Activated T-cell treated with anti-CD3 and anti-CD28 coated beads, Interleukin-2, amount 50 U/mL, for 1 hour (primary cell): ENCODE measurements at regions not wholly inside any gene's neighbourhood (a gene's known extent, or its start where the extent isn't known, plus 50 kb on each side); places are given as distances from the start of the nearest gene placed in this dataset.

ENCODE experiments used
- DNase-seq: peaks from one replicate; pipeline ENCODE4 v3.0.0-alpha.2; 2020

DNA sequence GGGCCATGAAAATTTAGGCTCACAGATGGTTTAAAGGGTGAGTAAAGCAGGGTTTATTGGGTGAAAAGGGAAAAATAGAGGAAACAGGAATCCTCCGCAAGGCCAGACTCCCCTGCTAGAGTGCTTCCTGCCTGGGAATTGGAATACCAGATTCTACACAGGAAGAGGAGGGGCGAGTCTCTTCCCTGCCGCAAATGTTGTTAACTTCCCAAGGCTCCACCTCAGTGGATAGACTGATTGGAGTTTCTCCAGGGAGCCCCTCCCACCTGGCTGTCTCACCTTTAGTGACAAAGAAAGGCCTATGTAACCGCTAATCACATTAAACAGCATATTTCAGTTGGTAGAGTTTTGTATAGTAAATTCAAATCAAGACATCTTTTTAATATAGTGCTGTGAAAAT lies 1450.1 kb downstream of the KCNT2 start:
- DNase-seq, result no peak

DNA sequence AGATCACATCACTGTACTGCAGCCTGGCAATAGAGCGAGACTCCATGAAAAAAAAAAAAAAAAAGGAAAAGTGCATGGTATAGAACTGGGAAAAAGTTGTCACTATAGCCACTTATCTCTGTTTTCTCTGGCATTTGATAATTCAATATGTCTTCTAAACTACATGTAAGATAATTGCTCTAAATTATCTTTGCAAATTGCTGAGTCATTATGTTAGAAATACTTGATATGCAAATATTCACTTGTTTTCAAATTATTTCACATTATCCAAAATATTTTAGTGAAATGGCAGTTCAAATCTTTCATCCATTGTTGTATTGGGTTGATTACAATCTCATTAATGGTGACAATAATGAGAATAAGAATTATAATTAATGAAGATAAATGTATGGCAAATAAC lies 1455.1 kb downstream of the KCNT2 start:
- DNase-seq, result no peak

DNA sequence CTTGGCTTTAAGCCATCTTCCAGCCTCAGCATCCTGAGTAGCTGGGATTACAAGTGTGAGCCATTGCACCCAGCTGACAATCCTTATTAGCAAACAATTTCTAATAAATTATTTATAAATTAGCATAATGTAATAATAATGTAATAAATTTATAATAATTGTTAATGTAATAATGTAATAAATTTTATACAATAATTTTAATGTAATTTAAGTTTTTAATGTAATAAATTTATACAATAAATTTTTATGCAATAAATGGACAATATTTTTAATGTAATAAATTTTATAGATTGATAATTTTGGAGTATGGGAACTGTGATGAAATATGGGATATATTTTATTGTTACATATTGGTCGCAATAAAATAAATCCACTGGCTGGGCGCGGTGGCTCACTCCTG lies 1457.5 kb downstream of the KCNT2 start:
- no peak for DNase-seq

DNA sequence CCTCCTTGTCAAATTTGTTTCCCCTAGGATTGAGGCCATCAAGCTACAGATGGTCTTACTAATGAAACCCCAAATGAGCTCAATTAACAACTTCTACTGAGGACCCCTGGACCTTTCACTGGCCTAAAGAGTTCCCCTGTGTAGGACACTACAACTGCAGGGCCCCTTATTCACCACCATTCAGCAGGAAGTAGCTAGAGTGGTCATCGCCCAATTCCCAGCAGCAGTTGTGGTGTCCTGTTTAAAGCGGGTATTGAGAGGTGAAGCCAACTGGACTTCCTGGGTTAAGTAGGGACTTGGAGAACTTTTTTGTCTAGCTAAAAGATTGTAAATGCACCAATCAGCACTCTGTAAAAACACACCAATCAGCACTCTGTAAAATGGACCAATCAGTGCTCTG lies 1466.9 kb downstream of the KCNT2 start:
- no peak for DNase-seq

DNA sequence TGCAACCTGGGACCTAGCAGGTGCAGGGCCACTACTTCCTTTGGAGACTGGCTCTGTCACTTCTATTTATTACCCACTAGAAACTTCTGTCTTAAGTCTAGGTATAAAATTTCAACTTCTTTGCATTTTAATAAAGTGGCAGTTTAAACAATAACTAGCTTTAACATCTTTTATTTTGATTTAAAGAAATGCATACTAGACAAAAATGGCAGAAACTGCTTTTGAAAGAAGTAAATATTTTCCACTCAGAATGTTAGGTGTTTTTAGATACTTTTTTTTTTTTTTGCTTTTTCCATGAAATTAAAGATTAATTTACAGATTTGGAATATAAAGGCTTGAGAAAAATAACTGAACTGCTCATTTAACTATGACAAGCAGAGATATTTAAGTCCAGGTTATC lies 1477.6 kb downstream of the KCNT2 start:
- DNase-seq, result no peak

DNA sequence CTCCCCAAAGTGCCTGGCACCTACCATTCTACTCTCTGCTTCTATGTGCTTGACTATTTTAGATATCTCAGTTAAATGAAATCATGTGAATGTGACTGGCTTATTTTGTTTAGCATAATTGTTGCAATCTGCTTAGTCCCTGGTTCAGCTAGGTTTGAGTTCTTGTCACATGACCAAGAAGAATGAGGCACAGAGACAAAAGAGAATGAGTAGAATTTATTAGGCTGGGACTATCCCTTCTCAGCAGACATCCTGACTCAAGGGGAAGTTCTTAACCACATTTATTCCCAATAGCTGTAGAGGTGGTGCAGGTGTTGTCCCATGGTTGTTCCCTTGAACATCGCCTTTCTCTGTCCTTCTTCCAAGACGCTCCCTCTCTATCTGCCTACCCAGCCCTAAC lies 1485.7 kb downstream of the KCNT2 start:
- no peak for DNase-seq

DNA sequence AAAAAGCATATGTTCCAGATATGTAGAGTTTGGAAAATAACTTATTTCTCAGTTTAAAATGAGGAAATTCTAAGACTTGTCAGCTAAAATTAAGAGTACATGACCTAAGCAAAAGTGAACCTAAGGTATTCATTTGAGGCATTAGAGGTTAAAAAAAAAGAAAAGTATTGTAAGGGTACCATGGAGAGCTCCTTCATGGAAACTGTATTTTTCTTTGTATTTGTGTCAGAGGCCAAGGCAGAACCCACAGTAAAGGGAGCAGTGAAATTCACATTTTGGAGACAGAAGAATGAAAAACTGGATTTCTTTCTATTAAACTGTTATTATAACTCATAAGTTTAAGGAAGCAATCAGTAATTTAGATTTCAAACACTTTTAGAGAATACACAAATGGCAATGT lies 1494.8 kb downstream of the KCNT2 start:
- DNase-seq, result no peak

DNA sequence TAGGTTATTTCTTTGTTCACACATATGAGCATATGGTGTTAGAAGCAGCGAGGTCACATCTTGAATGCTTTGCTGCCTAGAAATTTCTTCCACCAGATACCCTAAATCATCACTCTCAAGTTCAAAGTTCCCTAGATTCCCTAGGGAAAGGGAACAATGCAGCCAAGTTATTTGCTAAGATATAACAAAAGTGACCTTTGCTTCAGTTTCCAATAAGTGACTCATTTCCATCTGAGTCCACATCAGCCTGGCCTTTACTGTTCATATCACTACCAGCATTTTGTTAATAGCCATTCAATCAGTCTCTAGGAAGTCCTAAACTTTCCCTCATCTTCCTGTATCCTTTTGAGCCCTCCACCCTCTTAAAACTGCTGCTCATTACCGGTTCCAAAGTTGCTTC lies 1502.5 kb downstream of the KCNT2 start:
- DNase-seq, result no peak

DNA sequence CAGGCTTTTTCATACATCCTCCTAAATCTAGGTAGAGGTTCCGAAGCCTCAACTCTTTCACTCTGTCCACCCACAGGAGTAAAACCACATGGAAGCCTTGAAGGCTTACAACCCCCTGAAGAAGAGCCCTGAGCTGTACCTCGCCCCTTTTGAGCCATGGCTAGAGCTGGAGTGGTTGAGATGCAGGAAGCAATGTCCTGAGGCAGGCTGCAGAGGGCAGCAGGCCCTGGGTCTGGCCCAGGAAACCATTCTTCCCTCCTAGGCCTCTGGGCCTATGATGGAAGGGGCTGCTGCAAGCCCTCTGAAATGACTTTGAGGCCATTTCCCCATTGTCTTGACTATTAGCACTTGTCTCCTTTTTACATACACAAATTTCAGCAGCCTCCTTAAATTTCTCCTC lies 1503.0 kb downstream of the KCNT2 start:
- DNase-seq, result no peak

DNA sequence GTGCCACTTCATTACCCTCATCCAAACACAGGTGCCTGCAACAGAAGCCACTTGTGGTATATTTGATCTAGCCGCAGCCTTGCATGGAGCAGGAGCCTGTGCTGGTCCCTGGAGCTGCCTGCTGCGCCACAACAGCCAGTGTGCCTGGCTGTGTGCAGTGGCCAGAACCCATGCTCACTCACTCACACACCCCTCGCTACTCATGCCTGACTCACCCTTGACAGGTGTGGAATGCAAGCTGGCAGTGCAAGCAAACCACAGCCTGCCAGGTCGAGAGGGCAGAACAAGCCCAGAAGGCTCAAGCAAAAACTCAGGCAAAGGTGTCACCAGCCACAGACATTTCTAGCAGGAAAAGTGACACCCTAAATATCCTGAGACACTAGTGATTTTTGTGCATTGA lies 1510.9 kb downstream of the KCNT2 start:
- DNase-seq, result no peak

DNA sequence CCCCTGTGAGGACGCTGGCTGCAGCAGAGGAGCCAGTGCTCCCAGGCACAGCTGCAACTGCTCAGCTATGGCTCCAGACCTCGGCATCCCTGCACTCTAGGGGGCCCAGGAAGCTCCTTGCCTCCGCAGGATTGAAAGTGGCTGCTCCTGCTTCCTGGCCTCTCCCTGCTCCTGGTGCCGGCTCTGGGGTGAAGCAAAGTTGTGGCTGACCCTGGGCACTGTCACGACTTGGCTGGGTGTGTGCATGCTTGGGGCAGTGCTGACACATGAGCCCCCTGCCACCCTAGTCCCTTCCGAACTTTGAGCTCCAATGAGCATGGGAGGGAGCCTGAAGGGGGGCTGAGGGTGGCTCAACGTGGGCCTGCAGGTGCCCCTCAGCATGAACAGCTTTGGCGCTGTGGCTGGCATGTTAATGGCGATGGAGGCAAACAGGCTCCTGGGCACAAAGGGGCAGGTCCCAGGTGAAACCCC lies 1512.2 kb downstream of the KCNT2 start:
- DNase-seq, result no peak

DNA sequence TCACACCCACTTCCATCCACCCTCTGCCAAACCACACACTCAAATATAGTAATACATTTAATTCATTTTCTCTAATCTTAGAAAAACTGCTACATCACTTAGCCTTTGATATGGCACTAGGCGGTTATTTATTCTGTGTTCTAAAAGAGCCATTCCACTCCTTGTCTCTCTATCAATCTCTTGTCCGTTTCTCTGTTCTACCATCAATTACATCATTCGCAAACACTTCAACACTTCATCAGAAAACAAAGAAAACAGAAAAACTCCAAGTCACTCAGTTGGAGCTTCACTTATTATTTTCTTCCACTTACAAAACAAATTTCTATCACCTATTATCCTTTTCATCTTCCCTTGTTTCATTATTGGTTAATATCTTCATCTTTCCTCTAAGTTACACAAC lies 1523.0 kb downstream of the KCNT2 start:
- no peak for DNase-seq

DNA sequence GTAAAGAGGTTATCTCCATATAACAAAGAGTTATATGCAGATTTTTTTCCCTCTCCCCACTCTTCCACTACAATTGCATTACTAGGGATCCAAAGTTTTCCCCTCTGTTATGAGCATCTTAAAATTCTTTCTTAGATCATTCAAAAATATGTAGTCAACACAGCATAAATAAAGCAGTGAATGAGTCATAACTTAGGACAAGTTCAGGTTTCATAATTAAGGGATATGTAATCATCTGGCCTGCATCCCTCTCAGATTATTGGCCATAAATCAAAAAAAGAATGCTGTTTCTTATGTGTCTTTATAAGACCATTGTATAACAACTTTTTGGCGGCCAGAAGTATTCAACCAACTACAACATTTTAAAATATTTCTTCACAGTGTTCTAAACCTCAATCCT lies 1526.1 kb downstream of the KCNT2 start:
- DNase-seq, result no peak

DNA sequence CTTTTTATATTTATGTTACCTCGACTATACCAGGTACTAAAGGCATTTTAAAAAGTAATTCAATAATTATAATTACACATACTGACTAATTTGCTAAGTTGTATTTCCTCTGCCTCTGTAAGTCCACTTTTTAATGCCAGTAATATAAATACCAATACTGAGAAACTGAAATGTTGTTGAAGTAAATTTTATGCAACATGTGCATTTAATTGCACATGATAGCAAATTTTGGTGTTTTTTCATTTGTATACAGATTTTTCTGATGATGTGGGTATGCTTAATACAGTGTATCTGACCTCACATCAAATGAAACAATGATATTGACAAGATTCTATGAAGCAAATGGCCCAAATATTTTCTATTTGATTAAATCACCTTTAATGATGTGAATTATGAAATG lies 1531.6 kb downstream of the KCNT2 start:
- DNase-seq, result no peak

DNA sequence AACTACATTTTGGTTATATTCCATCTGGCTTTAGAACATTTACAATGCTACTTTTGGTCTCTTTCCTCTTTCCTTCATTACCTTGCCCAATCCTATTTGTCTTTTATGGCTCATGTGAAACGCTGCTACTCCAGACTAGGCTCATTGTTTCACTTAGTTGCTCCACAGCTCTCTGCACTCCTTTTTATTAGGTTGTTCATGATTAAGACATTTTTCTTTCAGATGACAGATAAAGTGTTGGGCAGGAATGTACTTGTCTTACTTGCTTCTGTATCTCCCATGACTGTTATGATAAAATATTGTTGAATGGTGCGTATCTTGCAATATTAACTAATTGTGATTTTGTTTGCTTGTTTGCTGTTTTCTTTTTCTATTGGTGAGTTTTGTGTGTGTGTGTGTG lies 1532.3 kb downstream of the KCNT2 start:
- no peak for DNase-seq

DNA sequence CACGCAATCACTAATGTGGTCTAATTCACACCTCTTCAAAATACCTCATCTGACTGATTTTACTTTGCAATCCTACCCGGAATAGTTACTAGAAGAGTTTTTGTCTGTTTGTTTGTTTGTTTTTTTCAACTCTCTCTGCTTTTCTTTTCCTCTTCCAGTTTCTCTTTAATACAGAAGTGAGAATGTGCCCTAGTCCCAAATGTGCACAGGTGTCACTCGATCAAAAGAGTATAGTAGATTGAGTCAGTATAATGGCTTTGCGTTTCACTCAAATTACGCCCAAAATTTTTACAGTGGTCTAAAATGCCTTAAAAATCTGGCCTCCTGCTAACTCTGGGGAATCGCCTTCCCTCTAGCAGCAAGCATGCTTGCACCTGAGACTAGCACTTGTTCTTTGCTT lies 1536.8 kb downstream of the KCNT2 start:
- no peak for DNase-seq

DNA sequence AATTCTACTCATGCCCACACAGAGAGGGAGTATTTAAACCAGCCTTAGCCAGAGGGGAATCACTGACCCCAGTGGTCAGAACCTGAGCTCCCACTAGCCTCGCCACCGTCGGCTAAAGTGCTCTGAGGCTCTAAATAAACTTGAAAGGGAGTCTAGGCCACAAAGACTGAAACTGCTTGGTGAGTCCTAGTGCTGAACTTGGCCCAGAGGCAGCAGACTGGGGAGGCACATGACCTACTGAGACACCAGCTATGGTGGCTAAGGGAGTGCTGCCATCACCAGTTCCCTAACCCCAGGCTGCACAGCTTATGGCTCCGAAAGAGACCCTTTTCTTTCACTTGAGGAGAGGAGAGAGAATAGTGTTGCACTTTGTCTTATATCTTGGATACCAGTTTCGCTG lies 1542.8 kb downstream of the KCNT2 start:
- no peak for DNase-seq

DNA sequence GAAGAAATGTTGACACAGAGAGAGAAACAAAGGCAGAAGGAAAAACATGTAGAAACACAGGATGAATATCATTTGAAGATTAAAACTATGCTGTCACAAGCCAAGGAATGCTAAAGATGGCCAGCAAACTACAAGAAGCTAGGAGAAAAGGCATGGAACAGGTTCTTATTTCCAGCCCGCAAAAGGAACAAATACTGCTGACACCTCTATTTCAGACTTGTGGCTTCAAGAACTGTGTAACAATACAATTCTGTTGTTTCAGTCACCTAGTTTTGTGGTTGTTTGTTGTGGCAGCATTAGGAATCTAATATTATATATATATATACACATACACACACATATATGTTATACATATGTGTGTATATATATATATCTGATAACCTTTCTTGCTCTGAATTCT lies 1543.9 kb downstream of the KCNT2 start:
- DNase-seq, result no peak

DNA sequence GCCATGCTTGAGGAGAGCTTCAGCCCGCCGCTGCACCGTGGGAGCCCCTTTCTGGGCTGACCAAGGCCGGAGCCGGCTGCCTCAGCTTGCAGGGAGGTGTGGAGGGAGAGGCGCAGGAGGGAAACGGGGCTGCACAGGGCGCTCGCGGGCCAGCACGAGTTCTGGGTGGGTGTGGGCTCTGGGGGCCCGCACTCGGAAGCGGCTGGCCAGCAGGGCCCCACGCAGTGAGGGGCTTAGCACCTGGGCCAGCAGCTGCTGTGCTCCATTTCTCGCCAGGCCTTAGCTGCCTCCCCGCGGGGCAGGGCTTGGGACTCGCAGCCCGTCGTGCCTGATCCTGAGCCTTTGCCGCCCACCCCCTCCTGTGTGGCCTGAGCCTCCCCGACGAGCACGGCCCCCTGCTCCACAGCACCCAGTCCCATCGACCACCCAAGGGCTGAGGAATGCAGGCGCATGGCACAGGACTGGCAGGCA lies 1554.0 kb downstream of the KCNT2 start:
- no peak for DNase-seq

DNA sequence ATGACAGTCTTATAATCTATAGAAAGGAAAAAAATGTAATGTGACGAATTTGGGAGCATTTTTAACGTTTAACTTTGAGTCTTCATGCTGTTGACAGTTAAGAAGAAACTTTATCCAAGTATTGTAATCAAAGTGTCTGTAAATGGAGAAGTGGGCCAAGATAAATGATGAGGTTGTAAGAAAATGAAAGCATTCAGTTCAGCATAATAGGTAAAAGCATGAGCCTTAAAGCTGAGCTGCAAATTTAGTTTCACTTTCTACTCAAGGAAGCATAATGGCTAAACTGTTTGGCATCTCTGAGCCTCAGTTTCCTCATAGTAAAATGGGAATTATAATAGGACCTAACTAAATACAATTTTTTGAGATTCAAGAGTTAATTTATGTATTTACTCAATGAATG lies 1554.8 kb downstream of the KCNT2 start:
- no peak for DNase-seq

DNA sequence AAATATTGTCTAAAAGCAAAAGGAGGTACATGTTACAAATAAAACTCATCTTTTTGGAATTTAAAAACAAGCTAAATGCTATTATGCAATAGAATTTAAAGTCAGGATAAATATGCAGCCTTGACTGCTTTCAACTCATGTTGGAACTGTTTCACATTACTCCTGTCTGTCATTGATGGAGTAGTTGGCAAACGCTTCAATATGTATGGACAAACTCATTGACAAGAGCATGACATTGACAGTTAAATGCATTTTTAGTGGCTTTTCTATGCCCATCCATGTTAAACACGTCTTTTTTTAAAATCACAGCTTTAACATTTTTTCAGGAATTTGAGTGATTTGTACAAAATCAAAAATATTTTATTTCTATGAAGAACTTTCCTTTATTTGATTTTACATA lies 1560.5 kb downstream of the KCNT2 start:
- no peak for DNase-seq

DNA sequence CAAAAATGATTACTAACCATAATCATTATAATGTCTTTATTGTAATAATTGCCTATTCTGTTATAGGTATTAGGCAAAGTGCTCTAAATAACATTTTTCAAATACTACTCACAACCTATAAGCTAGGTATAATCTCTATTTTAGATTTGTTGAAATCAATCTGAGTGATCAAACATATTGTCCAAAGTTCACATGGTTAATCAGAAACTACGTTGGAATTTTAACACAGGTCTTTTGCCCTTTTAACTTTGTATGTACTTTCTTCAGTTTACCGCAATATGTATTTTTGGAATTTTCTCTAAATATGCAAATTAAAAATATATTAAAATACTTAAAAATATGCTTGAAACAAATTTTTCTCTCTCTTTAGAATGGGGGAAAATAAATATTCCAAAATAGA lies 1563.2 kb downstream of the KCNT2 start:
- no peak for DNase-seq

DNA sequence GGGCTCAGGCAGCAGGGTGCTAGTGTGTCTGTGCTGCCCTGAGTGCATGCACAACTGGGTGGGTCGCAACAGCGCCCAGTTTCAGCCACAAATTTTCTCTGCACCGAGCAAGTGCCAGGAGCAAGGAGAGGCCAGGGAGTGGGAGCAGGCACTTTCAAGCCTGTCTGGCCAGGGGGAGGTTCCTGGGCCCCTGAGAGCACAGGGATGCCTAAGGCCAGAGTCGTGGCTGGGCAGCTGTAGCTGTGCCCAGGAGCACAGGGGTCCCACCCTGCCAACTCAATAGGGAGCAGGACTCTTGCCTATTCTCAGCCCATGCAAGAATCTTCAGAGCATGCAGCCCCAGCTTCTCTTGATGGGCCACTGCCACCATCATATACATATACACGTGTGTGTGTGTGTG lies 1577.4 kb downstream of the KCNT2 start:
- DNase-seq, result no peak

DNA sequence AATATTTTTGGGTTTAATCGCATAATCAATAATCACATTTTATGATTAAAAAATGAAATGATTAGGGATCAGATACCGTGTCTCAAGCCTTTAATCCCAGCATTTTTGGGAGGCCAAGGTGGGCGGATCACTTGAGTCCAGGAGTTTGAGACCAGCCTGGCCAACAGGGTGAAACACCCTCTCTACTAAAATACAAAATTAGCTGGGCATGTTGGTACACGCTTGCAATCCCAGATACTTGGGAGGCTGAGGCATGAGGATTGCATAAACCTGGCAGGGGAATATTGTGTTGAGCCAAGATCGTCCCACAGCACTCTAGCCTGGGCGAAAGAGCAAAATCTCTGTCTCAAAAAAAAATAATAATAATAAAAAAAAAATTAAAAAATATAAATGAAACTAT lies 1581.4 kb downstream of the KCNT2 start:
- DNase-seq, result no peak

DNA sequence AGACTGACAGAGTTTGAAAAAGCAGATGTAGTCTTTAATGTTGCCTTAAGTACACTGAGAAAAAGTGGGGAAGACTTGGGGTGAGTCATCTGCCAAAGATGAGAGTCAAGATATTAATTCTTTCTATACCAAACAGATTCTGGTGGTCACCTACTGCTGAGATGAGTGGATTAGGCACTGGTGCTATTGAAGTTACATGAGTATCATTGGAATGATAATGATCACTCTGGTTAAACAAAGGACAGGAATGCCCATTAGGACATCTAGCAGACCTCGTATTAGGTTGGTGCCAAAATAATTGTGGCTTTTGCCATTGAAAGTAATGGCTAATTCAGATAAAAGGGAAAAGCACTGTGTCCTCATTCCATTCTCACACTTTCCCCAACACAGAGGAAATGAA lies 1588.9 kb downstream of the KCNT2 start:
- DNase-seq, result no peak

DNA sequence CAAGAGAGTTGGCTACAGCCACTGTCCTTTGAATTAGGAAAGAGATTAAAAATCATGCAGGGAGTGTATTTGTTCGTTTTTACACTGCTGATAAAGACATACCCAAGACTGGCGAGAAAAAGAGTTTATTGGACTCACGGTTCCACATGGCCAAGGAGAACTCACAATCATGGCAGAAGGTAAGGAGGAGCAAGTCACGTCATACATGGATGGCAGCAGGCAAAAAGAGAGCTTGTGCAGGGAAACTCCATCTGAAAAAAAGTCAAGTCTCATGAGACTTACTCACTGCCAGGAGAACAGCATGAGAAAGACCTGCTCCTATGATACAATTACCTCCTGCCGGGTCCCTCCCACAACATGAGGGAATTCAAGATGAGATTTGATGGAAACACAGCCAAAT lies 1595.2 kb downstream of the KCNT2 start:
- no peak for DNase-seq
